HG03064 (cell line): ENCODE measurements at regions not wholly inside any gene's neighbourhood (a gene's known extent, or its start where the extent isn't known, plus 50 kb on each side); places are given as distances from the start of the nearest gene placed in this dataset.

Experiments
- ATAC-seq: cut with Tn5 transposase; IDR thresholded peaks from one replicate; pipeline ENCODE4 v1.9.1; 2021; ENCODE audit warnings: low read depth; ENCODE audit not compliant: unreplicated experiment

GRCh38 chr5:155380480-155380879 is 366.9 kb downstream of the KIF4B start:
- ATAC-seq = no peak

- no peak for ATAC-seq
Measured at GRCh38 chr5:155381654-155382053, 368.1 kb downstream of the KIF4B start.

- no peak for ATAC-seq
Measured at GRCh38 chr5:155389498-155389897, 375.9 kb downstream of the KIF4B start.

- no peak for ATAC-seq
Measured at GRCh38 chr5:155394727-155395126, 381.2 kb downstream of the KIF4B start.

GRCh38 chr5:155402927-155403640 is 389.5 kb downstream of the KIF4B start:
- no peak for ATAC-seq

GRCh38 chr5:155406815-155407214 is 393.3 kb downstream of the KIF4B start:
- no peak for ATAC-seq

- no peak for ATAC-seq
Measured at GRCh38 chr5:155408465-155408864, 394.9 kb downstream of the KIF4B start.

- ATAC-seq = no peak
Measured at GRCh38 chr5:155416765-155417164, 403.2 kb downstream of the KIF4B start.

GRCh38 chr5:155418960-155419579 is 405.5 kb downstream of the KIF4B start:
- ATAC-seq = no peak

GRCh38 chr5:155430192-155430591 is 416.6 kb downstream of the KIF4B start:
- ATAC-seq = no peak

GRCh38 chr5:155434267-155434666 is 420.7 kb downstream of the KIF4B start:
- no peak for ATAC-seq

- no peak for ATAC-seq
Measured at GRCh38 chr5:155434681-155435080, 421.1 kb downstream of the KIF4B start.

GRCh38 chr5:155441849-155442248 is 428.3 kb downstream of the KIF4B start:
- ATAC-seq = no peak

GRCh38 chr5:155451106-155451505 is 437.6 kb downstream of the KIF4B start:
- no peak for ATAC-seq

GRCh38 chr5:155455791-155456514 is 442.4 kb downstream of the KIF4B start:
- ATAC-seq = no peak

GRCh38 chr5:155459889-155460500 is 446.4 kb downstream of the KIF4B start:
- ATAC-seq = no peak

- no peak for ATAC-seq
Measured at GRCh38 chr5:155460501-155460931, 447.0 kb downstream of the KIF4B start.

GRCh38 chr5:155461304-155461703 is 447.7 kb downstream of the KIF4B start:
- ATAC-seq = no peak

GRCh38 chr5:155466851-155467250 is 453.3 kb downstream of the KIF4B start:
- ATAC-seq = no peak

GRCh38 chr5:155471027-155471426 is 457.5 kb downstream of the KIF4B start:
- no peak for ATAC-seq

- no peak for ATAC-seq
Measured at GRCh38 chr5:155472780-155473179, 459.2 kb downstream of the KIF4B start.
